HG03342 (cell line): ENCODE measurements at regions not wholly inside any gene's neighbourhood (a gene's known extent, or its start where the extent isn't known, plus 50 kb on each side); places are given as distances from the start of the nearest gene placed in this dataset.
"Not testable (repeated sequence)": the region's sequence is repeated elsewhere in the genome, so short reads cannot be mapped to it uniquely, and the experiment has no call there.

Source experiments
- ATAC-seq: cut with Tn5 transposase; IDR thresholded peaks from one replicate; pipeline ENCODE4 v1.9.1; 2021; ENCODE audit warnings: mild to moderate bottlenecking, moderate library complexity; ENCODE audit not compliant: unreplicated experiment

- no peak for ATAC-seq
These were observed 253.8 kb upstream of the CDH11 start for GRCh38 chr16:65375651-65376050.

DNA sequence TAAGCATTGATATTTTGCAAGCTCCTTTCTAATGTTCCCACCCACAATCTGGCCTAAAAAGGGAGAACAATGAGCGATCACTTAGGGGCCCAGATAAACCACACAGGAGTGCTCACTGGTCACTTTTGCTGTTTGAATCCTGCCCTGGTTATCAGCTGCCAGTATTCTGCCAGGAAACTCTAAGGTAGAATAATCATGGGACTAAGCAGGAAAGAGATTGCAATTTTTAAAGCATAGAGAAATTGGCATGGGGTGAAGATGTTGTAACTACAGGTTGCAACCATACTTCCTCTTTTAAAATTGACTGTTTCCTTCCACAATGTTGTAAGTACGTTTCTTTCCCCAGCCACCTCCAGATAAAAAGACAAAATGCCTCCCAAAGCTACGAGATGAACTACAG lies 251.2 kb upstream of the CDH11 start:
- no peak for ATAC-seq

DNA sequence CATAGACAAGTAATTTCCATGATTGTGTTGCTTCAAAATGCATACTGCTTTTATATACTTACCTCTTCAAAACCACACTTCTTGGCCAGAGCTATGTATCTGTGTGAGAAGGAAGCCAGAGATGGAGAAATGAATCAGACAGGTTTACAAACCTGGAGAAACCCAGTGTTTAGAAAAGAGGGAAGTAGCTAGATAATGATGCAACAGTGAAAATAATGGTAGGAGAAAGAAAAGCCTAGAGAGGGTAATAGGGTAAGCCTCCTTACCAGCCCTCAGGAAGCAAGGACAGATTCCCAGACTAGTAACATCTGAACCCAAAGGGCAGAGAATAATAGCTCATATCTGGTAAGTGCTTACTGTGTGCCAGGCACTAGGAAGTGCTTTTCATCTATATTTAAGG lies 250.3 kb upstream of the CDH11 start:
- no peak for ATAC-seq

- no peak for ATAC-seq
These were observed 244.2 kb upstream of the CDH11 start for GRCh38 chr16:65365732-65366715.

DNA sequence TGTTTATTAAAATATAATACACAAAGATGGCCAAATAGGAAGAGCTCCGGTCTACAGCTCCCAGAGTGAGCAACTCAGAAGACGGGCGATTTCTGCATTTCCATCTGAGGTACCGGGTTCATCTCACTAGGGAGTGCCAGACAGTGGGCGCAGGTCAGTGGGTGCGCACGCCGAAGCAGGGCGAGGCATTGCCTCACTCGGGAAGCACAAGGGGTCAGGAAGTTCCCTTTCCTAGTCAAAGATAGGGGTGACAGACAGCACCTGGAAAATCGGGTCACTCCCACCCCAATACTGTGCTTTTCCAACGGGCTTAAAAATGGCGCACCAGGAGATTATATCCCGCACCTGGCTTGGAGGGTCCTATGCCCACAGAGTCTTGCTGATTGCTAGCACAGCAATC lies 234.9 kb upstream of the CDH11 start:
- not testable (repeated sequence) for ATAC-seq

DNA sequence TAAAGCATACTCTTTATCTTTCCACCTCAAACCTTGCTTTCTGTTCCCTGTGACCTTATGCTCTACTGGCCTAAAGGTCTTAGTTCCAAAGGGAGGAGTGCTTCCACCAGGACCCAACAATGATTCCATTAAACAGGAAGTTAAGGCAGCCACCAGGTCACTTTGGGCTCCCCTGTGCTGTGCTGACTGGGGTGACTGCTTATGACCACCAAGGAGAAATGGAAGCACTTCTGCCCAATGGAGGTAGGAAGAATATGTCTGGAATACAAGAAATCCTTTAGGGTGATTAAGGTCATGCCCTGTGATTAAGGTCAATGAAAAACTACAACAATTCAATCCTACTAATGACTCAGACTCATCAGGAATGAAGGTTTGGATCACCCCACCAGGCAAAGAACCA lies 233.8 kb upstream of the CDH11 start:
- ATAC-seq: no peak

- ATAC-seq: no peak
These were observed 231.3 kb upstream of the CDH11 start for GRCh38 chr16:65353183-65353582.

- no peak for ATAC-seq
These were observed 227.8 kb upstream of the CDH11 start for GRCh38 chr16:65349626-65350025.

- ATAC-seq: no peak
These were observed 221.7 kb upstream of the CDH11 start for GRCh38 chr16:65343556-65343955.

DNA sequence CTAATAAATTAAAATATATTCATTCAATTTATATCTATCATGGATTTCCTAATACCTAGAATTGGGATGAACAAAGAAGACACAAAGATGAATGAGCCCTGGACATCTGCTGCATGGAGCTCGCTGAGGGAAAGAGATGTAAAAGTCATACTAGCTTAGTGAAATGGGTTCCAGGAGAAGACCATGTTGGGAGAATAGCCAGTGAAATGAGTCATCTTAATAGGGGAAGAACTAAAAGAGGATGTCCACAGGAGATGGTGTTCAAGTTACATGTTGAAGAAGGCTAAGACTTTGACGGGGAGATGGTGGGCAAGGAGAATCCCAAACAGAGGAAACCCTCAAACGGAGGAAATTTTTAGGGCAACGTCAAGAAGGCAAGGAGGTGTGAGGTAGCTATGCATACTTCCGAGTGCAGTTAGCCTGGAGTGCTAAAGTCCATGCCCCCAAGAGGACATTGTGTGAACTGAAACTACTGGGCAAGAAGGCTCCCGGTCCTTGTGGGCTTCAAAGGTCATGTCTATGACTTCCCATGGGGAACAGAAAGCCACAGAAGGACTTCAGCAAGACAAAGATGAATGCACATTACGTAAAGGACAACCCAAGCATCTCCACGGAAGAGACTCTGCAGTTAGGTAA lies 220.5 kb upstream of the CDH11 start:
- no peak for ATAC-seq

DNA sequence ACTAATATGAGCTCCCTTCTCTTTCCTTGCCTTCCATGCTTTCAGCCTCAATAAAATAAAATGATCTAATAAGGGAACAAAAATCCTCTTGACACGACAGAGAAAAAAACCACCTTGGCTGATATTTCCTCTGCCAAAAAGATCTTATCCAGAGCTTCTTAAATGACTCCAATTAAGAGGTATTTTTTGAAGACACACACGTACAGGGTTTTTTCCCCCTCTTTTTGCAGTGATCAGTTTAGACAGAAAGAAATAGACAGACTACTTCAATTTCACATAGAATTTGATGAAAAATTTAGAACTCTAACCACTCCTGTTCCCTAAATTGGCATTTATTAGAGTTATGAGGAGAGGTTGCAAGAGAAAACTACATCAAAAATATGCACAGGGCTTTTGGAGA lies 217.2 kb upstream of the CDH11 start:
- no peak for ATAC-seq

GRCh38 chr16:65336160-65336559 lies 214.3 kb upstream of the CDH11 start:
- ATAC-seq: no peak

- no peak for ATAC-seq
These were observed 212.2 kb upstream of the CDH11 start for GRCh38 chr16:65334081-65334480.

GRCh38 chr16:65333283-65333682 lies 211.4 kb upstream of the CDH11 start:
- no peak for ATAC-seq

- no peak for ATAC-seq
These were observed 205.5 kb upstream of the CDH11 start for GRCh38 chr16:65327346-65327745.

DNA sequence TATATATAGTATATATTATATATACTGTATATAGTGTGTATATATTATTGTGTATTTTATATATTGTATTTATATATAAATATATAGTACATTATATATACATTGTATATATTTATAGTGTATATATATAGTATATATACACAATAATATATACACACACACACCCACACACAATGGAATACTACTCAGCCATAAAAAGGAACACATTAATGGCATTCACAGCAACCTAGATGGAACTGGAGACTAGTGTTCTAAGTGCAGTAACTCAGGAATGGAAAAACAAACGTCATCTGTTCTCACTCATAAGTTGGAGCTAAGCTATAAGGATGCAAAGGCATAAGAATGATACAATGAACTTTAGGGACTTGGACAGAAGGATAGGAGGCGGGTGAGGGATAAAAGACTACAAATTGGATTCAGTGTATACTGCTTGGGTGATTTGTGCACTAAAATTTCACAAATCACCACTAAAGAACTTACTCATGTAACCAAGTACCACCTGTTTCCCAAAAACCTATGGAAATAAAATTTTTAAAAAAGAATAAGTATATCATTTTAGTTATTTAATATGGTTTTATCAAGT lies 201.9 kb upstream of the CDH11 start:
- ATAC-seq: no peak

GRCh38 chr16:65319621-65320231 lies 197.9 kb upstream of the CDH11 start:
- ATAC-seq: no peak

DNA sequence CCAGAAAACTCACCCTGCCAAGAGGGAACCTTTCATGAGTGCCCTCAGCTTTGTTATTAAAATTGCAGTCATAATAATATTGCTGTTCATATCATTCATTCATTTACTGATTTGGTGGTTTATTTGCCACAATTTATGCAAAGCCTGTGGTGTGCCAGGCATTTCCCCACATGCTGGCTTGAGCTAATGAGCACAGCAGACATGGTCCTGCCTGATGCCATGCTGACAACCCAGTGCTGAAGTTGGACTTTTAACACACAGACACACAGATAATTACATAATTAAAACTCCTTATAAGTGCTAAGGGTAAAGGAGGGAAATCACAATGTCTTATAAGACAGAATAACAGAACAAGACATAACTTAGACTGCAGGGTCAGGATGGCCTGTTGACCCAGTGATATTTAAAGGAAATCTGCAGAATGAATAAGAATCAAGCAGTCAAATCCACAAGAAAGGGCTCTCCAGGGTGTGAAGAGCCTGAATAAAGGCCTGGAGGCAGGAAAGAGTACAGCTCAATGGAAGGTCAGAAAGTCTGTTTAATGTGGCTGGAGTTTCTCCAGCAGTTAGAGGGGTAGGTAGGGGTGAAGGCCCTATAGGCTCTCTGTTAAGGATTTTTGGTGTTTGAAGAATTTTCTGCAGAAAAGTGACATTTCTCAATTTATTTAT lies 196.9 kb upstream of the CDH11 start:
- ATAC-seq: no peak

- ATAC-seq: no peak
These were observed 196.3 kb upstream of the CDH11 start for GRCh38 chr16:65318138-65318537.

- ATAC-seq: no peak
These were observed 194.9 kb upstream of the CDH11 start for GRCh38 chr16:65316808-65317207.
